GM19351 (cell line): ENCODE measurements at regions not wholly inside any gene's neighbourhood (a gene's known extent, or its start where the extent isn't known, plus 50 kb on each side); places are given as distances from the start of the nearest gene placed in this dataset.
"Not testable (repeated sequence)": the region's sequence is repeated elsewhere in the genome, so short reads cannot be mapped to it uniquely, and the experiment has no call there.

Source experiments
- ATAC-seq: cut with Tn5 transposase; IDR thresholded peaks from one replicate; pipeline ENCODE4 v1.9.1; 2021; ENCODE audit warnings: mild to moderate bottlenecking, moderate library complexity; ENCODE audit not compliant: unreplicated experiment

DNA sequence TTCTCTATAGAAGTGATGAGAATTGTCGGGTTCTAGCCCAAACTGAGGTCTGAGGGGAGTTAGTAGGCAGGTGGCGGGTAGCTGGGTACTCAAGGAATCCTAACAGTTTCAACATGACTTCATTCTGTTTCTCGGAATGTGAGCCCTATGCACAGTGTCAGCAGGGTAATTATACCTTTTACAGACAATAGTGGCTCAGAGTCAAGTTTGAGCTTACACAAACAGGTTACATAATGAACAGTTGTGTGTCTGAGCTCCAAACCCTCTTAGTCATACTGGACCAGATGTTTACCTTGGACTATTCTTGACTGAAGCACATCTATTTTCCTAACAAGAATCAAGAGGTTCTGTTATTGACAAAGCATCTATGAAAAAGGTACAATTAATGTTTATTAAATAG, 1066.7 kb upstream of the PCDH20 start:
- ATAC-seq, result no peak

DNA sequence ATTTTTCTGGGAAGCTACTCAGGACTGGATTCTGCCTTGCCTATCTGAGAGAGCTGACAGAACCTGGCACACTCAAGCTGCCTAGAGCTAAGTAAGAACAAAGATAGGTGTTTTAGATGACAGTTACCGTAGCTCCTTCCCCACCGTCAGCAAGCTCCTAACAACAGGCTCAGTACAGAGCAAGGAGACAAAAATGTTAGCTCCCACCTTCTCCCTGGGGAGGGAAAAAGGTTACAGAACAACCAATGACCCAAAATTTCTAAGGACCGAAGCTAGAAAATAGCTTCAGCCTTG, 1058.2 kb upstream of the PCDH20 start:
- no peak for ATAC-seq

DNA sequence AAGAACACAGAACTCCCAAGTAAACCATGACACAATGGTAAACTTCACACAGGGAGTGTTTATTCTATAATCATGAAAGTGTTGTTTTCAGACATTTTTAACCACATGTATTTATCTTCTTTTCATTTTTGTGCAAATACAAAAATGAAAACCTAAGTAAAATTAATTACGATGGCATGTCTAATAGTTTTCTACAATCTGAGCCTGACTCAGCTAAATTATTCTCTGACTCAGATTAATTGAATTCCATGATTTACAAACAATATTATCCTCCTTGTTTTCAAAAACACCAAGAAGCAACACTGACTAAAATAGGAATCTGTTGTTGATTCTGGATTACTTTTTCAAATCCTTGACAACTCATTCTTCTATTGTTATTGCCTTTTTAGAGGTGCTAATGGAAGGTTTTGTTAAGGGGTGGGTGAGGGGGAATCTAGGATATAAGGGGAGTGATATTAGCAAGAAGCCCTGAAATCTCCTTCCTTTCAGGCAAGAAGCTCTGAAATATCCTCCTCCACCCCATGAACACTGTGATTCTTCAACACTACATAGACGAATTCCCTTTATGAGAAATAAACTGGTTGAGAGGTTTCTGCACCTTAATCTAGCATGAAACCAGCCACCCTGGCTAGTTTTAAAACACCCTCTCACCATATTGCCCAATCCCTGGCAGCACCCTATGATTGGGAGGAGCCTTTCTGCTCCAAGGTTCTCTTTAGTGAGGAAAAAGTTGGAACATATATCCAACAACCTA, 1057.7 kb upstream of the PCDH20 start:
- no peak for ATAC-seq

DNA sequence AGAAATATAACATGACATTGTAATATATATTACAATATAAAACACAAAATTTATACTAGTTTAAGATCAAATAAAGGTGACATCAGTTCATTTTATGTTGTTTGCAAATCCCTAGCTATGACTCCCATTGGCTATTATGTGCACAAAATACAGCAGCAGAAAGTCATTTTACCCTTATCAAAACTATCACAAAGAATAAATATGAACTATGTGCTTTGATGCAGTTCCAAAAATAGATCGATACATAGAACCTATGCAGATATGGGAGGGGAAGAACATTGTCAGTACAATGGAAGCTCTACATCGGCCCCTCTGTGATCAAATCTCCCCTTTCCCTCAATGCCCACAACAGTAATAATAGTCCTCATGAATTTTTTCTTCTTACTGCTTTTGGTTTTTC, 1038.1 kb upstream of the PCDH20 start:
- ATAC-seq, result no peak

DNA sequence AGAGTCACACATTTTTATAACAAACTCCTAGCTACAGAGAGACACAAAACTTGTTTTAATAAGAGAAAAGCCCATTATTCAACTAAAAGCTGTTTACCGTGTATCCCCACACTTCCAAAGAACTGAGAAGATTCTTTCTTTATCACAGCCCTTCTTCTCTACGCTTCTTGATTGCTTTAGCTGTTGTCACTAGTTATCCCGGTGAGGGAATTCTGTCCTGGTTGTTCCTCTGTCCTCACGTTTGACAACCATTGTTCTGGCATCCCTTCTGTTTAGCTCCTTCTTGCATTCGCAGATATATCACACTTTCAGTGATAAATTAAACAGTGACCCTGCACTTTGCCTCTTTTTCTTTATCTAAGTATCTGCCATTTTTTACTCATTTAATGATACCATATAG, 1035.1 kb upstream of the PCDH20 start:
- no peak for ATAC-seq

DNA sequence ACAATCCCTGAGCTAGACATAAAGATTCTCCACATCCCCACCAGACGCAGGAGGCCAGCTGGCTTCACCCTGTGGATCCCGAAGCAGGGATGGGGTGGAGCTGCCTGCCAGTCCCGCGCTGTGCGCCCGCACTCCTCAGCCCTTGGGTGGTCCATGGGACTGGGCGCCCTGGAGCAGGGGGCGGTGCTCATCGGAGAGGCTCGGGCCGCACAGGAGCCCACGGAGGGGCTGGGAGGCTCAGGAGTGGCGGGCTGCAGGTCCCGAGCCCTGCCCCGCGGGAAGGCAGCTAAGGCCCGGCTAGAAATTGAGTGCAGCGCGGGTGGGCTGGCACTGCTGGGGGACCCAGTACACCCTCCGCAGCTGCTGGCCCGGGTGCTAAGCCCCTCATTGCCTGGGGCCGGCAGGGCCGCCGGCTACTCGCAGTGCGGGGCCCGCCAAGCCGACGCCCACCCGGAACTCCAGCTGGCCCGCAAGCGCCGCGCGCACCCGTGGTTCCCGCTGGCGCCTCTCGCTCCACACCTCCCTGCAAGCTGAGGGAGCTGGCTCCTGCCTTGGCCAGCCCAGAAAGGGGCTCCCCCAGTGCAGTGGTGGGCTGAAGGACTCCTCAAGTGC, 1032.2 kb upstream of the PCDH20 start:
- not testable (repeated sequence) for ATAC-seq

DNA sequence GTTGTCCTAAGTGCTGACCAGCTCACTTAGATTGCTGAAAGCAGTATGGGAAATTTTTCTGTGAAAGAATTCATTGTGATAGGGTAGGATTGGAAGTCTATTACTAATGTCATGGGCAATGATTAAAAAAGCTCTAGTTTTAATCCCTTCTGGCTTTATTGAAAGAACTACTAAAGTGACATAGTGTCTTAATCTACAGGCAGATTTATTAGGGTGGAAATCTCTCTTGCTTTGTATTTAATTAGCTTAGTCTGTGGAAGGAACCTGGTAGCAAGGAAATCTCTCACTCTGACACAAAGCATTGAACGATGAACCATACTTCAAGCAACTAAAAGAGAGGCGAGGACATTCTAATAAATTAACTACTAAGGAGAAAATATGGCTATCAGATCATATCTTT, 1029.2 kb upstream of the PCDH20 start:
- ATAC-seq, result no peak

DNA sequence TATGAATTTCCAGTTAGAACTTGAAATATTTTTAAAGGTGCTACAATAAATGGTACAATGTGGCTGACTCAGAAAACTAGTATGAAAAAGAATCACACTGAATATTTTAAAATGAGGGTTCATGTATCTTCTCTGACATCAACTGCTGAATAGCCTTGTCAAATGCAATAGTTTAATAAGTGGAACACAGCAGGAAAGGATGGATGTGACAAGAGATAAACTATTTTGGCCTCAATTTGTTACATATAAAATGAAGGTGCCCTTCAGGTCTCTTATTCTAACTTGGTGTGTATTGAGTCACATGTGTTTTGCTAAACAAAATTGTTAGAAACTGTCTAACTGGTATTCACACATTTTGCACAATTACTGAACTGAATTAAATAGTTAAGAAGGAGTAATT, 1018.4 kb upstream of the PCDH20 start:
- no peak for ATAC-seq

DNA sequence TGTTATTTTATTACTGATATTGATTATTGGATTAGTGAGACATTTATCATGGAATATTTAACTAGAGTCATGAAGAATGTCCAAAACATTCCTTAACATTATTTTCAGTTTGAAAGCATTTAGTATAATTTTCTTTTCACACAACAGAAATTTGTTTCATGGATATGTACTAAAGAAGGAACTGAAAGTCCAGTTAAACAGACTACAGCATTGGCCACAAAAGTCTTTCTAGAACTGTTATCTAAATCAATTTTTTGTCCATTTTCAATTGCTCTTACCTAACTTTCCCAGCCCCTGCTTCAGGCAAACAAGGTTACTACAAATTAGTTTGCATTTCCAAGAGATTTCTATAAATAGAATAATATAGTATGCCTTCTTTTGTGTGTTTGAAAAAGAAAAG, 1018.0 kb upstream of the PCDH20 start:
- peak; percentile 58 for ATAC-seq

DNA sequence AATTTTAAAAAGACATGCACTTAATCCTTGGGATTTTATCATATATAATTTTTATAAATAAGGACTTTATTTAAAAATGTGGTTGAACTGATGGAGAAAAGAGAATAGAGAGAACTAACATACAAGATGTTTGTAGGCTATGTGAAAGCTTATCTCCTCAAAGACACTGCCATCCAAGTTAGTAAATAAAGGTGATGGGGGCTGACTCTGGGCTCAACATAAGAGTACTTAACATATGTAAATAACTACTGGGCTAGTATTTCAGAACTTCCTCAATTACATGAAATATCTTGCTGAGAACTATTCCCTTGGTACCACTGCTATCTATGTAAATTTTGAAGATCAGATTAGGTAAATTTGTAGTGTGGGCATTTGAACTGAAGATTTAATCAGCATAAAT, 1017.3 kb upstream of the PCDH20 start:
- no peak for ATAC-seq

DNA sequence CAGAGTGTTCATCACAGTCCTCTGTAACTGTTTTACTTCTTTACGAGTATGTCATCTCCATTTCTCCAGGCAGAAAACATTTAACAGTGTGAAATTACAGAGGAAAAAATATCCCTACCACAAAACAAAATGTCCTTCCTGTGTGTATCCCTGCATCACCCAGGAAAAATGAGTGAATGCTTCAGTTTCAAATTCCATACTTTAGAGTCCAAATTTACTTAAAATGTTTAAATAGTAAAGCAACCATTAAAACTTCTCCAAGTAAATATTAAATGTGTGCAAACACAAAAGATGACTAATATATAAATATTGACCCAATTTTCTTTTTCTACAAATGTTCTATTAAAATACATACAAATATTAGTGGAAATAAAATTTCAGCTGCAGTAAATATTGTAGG, 1016.6 kb upstream of the PCDH20 start:
- ATAC-seq, result no peak

DNA sequence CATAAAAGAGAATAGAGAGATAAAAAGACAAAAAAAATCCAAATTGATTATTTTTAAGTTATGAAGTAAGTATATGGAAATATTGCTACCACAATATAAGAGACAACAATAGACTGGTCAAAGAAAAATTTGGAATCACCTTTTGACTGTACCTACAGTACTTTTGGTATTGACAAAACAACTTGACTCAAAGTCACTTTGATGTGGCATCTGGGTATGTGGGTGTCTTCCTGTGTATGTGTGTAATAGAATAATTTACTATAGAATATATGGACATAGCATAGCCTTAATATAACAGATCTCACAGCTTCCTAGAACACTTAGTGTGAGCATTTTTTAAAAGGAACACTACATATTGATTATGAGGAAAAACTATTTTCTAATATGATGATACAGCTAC, 1016.2 kb upstream of the PCDH20 start:
- no peak for ATAC-seq

DNA sequence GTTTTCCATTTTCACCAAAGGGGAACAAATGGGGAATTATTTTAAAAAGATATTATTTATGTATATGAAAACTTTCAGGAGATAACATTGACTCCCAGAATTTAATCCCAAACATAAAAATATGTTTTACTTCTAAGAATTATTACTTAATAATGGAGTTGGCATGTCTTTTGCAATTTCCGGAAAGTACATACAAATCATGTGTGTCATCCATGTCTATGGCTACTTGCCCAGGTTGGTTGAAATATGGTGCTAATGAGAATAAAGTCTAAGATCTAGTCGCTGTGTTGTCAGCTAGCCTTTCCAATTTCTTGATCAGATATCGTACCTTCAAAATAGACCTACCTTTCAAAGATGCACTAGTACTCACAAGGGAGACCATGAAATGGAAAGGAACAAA, 1003.2 kb upstream of the PCDH20 start:
- ATAC-seq, result no peak

DNA sequence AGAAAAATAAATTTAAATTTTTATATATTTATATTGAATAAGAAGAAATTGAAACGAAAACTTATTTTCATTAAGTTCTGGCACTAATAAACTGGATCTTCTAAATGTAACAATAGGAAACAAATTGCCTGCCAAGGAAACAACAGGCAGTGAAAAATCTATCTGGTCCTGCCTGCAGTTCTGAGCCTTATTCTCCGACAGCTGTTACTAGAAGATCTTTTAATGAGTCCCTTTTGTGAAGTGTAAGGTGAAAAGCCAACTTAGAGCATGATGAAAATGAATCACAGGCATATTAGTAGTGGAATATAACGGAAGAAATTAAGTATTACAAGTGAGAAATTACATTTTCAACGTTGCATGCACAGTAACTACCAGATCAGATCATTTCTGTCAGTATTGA, 1002.7 kb upstream of the PCDH20 start:
- ATAC-seq, result no peak

DNA sequence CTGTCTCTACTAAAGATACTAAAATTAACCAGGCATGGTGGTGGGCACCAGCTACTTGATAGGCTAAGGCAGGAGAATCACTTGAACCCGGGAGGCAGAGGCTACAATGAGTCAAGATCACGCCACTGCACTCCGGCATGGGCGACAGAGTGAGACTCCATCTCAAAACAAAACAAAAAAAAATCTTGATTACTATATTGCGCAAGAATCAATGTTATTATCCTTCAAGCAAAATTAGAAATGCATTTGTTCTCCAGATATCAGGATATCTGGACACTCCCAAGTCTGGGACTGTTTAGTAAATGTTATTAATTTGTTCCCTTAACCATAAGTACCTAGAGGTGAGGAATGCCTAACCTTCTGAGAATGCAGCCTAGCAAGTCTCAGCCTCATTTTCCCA, 992.2 kb upstream of the PCDH20 start:
- no peak for ATAC-seq

DNA sequence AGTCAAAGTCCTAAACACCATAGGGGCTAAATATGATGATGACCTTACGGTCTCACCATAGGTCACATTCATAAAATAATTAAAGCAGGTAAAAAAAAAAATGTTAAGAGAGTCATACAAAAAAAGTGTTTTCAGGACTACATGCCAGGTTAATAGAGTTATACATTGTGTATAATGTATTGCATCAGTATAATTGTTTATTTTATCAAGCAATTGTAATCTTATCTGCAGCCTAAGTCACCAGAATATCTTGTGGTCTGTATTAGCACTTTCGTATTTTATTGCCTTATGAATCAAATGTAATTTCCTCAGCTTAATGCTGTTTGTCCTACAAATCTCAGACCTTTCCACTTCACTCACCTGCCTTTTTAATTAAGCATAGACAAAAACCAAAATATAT, 972.9 kb upstream of the PCDH20 start:
- no peak for ATAC-seq

DNA sequence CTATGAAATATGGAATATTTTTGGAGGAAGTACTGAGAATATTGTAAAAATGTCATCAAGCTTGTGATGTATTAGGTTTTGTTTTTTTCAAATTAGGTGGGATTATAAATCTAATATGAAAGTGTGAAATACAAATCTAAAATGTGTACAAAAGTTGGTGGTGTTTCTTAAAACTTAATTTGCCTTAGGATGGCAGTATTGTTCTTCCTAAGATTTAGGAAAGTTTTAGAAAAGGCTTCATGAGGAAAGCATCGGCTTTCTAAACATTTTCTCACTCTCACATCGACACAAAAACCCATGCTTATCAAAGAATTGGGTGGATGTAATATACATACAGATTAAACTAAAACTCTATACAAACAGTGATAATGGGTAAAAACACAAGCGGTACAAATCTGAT, 972.0 kb upstream of the PCDH20 start:
- ATAC-seq, result no peak

DNA sequence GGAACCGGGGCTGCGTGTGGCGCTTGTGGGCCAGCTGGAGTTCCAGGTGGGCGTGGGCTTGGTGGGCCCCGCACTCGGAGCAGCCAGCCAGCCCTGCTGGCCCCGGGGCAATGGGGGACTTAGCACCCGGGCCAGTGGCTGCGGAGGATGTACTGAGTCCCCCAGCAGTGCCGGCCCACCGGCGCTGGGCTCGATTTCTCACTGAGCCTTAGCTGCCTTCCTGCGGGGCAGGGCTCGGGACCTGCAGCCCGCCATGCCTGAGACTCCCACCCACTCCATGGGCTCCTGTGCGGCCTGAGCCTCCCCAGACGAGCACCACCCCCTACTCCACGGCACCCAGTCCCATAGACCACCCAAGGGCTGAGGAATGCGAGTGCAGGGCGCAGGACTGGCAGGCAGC, 963.6 kb upstream of the PCDH20 start:
- ATAC-seq, result not testable (repeated sequence)

DNA sequence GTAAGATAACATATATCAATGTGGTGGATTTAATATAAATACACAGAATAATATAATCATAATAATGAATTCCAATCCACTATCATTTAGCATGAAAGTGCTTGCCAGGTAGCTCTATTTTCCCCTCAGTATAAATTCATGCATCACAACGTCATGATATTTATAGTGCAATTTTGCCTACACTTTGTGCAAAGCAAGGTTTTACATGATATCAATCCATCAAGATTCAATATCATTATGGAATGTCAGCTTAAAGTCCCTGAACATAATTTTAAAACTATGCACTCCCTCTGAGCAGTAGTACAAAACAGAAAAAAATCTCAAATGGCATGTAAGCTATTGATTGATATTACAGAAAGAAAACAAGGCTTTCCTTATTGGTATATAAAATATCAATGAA, 962.2 kb upstream of the PCDH20 start:
- ATAC-seq, result no peak

DNA sequence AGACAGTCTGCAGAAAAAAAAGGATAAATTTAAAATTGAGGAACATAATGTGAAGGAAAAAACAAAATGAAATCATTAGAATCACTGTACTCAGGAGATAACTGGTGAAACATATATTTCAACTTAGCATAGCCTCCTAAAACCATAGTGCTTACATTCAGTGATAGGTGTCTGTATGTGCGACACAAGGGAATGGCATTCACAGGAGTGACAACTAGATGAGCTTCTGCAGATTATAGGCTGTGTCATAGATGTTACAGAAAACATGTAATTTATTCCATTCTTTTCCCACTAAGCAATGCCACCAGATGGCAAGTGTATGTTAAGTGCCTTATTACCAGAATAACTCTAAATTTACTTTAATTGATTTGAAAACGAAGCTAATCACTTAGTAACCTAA, 960.0 kb upstream of the PCDH20 start:
- no peak for ATAC-seq

DNA sequence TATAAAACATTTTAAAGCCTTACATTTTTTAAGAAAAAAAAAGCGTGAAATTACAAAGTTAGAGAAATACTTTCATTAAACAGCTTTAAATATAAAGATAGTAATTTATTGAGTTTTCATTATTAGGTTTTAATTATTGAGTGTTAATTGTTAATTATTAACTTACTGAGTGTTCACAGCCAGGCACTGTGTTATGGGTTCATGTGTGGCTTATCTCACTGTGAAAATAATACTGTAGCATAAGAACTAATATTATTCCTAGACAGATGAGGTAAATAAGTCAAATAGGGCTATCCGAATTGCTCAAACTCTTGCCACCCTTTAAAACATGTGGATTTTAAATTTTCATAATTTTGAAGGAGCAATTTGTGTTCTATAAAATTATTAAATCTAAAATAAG, 956.1 kb upstream of the PCDH20 start:
- no peak for ATAC-seq

DNA sequence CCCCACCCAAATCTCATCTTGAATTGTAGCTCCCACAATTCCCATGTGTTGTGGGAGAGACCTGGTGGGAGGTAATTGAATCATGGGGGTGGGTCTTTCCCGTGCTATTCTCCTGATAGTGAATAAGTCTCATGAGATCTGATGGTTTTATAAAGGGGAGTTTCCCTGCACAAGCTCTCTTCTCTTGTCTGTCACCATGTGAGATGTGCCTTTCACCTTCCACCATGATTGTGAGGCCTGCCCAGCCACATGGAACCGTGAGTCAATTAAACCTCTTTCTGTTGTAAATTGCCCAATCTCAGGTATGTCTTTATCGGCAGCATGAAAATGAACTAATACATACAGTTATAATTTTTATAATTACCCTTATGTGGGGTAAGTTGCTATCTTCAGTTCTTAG, 952.3 kb upstream of the PCDH20 start:
- not testable (repeated sequence) for ATAC-seq

DNA sequence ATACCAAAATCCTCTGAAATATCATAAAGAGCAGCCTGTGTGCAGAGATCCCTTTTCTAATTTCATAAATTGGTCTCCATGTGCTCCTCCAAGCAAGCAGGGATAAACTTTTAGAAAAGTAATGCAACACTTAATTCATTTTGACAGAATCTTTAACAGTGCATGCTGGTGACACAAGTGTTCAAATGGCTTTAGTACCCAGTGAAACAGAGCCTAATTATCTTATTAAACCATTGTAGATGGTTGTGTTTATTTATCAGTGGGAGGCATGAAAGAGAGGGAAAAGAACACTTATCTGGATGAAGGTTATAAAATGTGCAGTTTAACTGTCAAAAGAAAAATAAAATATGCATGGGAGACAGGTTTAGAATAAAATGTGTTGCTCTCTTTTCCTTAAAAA, 945.0 kb upstream of the PCDH20 start:
- no peak for ATAC-seq
